ENCODE measurements at regions not wholly inside any gene's neighbourhood (a gene's known extent, or its start where the extent isn't known, plus 50 kb on each side); places are given as distances from the start of the nearest gene placed in this dataset.

GRCh38 chr13:40084934-40085333 is 429.5 kb downstream of the COG6 start:
- H3K36me3 ChIP-seq (ENCODE audit: control insufficient read depth in 2 of 2, insufficient read depth in 1 of 2, low read length in 2 of 2), result no peaks in the 10 kb centered on the region
- TF ChIP-seq ZNF658 (tag by site-specific recombination; IDR thresholded peaks at IDR 0.05) (no peak), GLI4 (tag by site-specific recombination; IDR thresholded peaks at IDR 0.05) (no peak), SCRT2 (tag by site-specific recombination; IDR thresholded peaks at IDR 0.05) (peak; percentile 43; the same call in 1 of the 2 replicates), ZNF248 (tag by site-specific recombination; IDR thresholded peaks at IDR 0.05) (no peak), ZNF529 (tag by site-specific recombination; IDR thresholded peaks at IDR 0.05; ENCODE audit: insufficient replicate concordance) (no peak), ZNF670 (tag by site-specific recombination; IDR thresholded peaks at IDR 0.05; ENCODE audit: low read depth) (no peak), ZBTB49 (tag by site-specific recombination; IDR thresholded peaks at IDR 0.05; ENCODE audit: low read depth) (no peak)
- no peak overlapping the region for H3K4me3 ChIP-seq (ENCODE audit: low read depth, low read length)
- H3K27ac ChIP-seq (ENCODE audit: extremely low read depth, low read depth, low read length), result no peak overlapping the region
- no peaks in the 10 kb centered on the region for H3K9me3 ChIP-seq (ENCODE audit: control insufficient read depth, insufficient read depth, low read depth, low read length)
- CTCF ChIA-PET, result no interaction called here
- POLR2A ChIA-PET, result no interaction called here
- H3K4me1 ChIP-seq (ENCODE audit: control insufficient read depth, insufficient read depth, low read length), result no peaks in the 10 kb centered on the region

- ChIA-PET POLR2A (no interaction called here), CTCF (interaction anchor here (0.6 kb wide), 1 partner anchor 1372 kb away, joined by 3 read pairs; no protein-coding TSS in a partner anchor)
- Histone ChIP-seq H3K4me3 (ENCODE audit: low read depth, low read length) (no peak overlapping the region), H3K4me1 (ENCODE audit: control insufficient read depth, insufficient read depth, low read length) (no peaks in the 10 kb centered on the region), H3K36me3 (ENCODE audit: control insufficient read depth in 2 of 2, insufficient read depth in 1 of 2, low read length in 2 of 2) (no peaks in the 10 kb centered on the region), H3K27ac (ENCODE audit: extremely low read depth, low read depth, low read length) (no peak overlapping the region), H3K9me3 (ENCODE audit: control insufficient read depth, insufficient read depth, low read depth, low read length) (no peaks in the 10 kb centered on the region)
- TF ChIP-seq ZNF26 (tag by site-specific recombination; IDR thresholded peaks at IDR 0.05) (no peak), ZNF174 (tag by site-specific recombination; IDR thresholded peaks at IDR 0.05) (no peak), ZBTB1 (tag by site-specific recombination; IDR thresholded peaks at IDR 0.05) (no peak), PATZ1 (tag by site-specific recombination; IDR thresholded peaks at IDR 0.05) (no peak), GFI1B (tag by site-specific recombination; IDR thresholded peaks at IDR 0.05) (no peak), AEBP2 (tag by site-specific recombination; IDR thresholded peaks at IDR 0.05; ENCODE audit: borderline replicate concordance) (no peak), ZNF37A (tag by site-specific recombination; IDR thresholded peaks at IDR 0.05) (no peak), ZNF157 (tag by site-specific recombination; IDR thresholded peaks at IDR 0.05) (no peak), MZF1 (tag by site-specific recombination; IDR thresholded peaks at IDR 0.05; ENCODE audit: borderline replicate concordance) (no peak), ZNF518A (tag by site-specific recombination; conservative IDR thresholded peaks at IDR 0.05; ENCODE audit: low read depth) (no peak), ZNF792 (tag by site-specific recombination; IDR thresholded peaks at IDR 0.05) (no peak), ZSCAN18 (tag by site-specific recombination; IDR thresholded peaks at IDR 0.05) (no peak)
Measured at GRCh38 chr13:40087091-40088002, 431.9 kb downstream of the COG6 start.
